C4-2B (cell line): ENCODE measurements at regions not wholly inside any gene's neighbourhood (a gene's known extent, or its start where the extent isn't known, plus 50 kb on each side); places are given as distances from the start of the nearest gene placed in this dataset.

Experiments used
- H3K27ac ChIP-seq: fragments of 450-650 bp; 2 replicates; pipeline ENCODE4 v1.5.1; 2017
- ZFX ChIP-seq: fragments of 450-650 bp; IDR thresholded peaks from 2 replicates; pipeline ENCODE4 v1.6.1; 2017
- TF ChIP-seq, protein P1 (sequence below): fragments of 450-650 bp; conservative IDR thresholded peaks from 2 replicates; pipeline ENCODE4 v1.5.1; 2017; ENCODE audit warnings: mild to moderate bottlenecking

DNA sequence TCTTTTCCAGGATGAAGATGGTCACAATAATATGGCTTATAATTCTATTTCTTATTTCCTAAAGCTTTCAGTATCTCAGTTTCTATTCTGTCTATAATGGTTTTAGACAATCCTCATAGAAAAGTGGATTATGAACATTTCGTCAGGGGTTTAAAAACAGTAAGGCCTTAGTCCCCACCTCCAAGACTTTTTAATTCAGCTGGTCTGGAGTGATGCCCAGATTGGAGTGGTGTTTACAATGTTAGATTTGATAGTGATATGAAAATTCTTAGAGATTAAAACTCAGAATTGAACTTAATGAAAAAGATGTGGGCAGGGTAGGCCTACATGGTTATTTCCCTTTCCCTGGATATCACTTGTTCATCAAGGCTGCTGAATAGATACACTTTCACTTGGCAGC lies 1238.3 kb downstream of the SORCS3 start:
- TF ChIP-seq ZFX = no peak
- TF ChIP-seq, protein P1, sequence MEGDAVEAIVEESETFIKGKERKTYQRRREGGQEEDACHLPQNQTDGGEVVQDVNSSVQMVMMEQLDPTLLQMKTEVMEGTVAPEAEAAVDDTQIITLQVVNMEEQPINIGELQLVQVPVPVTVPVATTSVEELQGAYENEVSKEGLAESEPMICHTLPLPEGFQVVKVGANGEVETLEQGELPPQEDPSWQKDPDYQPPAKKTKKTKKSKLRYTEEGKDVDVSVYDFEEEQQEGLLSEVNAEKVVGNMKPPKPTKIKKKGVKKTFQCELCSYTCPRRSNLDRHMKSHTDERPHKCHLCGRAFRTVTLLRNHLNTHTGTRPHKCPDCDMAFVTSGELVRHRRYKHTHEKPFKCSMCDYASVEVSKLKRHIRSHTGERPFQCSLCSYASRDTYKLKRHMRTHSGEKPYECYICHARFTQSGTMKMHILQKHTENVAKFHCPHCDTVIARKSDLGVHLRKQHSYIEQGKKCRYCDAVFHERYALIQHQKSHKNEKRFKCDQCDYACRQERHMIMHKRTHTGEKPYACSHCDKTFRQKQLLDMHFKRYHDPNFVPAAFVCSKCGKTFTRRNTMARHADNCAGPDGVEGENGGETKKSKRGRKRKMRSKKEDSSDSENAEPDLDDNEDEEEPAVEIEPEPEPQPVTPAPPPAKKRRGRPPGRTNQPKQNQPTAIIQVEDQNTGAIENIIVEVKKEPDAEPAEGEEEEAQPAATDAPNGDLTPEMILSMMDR = no peak
- no peak overlapping the region for H3K27ac ChIP-seq

- H3K27ac ChIP-seq = no peak overlapping the region
- TF ChIP-seq, protein P1 = no peak
- TF ChIP-seq ZFX = no peak
Observed at GRCh38 chr10:105875050-105875449, 1234.0 kb downstream of the SORCS3 start.

DNA sequence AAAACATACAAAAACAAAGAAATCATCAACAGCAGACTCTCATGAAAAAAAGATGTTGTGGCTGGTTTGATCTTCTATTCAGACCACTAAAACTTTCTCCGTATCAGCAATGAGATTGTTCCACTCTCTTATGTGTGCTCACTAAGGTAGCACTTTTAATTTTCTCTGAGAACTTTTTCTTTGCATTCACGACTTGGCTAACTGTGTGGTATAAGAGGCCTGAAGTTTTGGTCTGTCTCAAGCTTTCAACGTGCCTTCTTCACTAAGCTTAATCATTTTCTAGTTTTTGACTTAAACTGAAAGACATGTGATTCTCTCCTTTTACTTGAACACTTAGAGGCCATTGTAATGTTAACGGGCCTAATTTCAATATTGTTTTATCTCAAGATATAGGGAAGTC lies 1231.6 kb downstream of the SORCS3 start:
- no peak overlapping the region for H3K27ac ChIP-seq
- no peak for TF ChIP-seq ZFX
- TF ChIP-seq, protein P1 = no peak

GRCh38 chr10:105868935-105869334 lies 1227.8 kb downstream of the SORCS3 start:
- TF ChIP-seq, protein P1 = no peak
- TF ChIP-seq ZFX = no peak
- no peak overlapping the region for H3K27ac ChIP-seq

DNA sequence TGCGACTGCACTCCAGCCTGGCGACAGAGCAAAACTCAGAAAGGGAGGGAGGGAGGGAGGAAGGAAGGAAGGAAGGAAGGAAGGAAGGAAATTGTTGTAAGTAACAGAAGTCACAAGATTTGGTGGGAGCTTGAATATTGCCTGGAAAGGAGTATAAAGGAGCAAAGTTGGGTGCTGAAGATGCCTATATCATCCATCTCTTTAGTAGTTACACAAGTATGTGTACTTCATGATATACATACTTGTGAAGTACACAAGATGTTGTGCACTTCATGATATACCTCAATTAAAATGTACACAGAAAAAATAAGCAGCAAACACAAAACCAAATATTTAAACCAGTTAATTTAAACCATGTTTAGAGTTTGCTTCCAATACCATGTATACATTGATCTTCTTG lies 1223.8 kb downstream of the SORCS3 start:
- TF ChIP-seq ZFX = no peak
- TF ChIP-seq, protein P1 = no peak
- H3K27ac ChIP-seq = no peak overlapping the region

DNA sequence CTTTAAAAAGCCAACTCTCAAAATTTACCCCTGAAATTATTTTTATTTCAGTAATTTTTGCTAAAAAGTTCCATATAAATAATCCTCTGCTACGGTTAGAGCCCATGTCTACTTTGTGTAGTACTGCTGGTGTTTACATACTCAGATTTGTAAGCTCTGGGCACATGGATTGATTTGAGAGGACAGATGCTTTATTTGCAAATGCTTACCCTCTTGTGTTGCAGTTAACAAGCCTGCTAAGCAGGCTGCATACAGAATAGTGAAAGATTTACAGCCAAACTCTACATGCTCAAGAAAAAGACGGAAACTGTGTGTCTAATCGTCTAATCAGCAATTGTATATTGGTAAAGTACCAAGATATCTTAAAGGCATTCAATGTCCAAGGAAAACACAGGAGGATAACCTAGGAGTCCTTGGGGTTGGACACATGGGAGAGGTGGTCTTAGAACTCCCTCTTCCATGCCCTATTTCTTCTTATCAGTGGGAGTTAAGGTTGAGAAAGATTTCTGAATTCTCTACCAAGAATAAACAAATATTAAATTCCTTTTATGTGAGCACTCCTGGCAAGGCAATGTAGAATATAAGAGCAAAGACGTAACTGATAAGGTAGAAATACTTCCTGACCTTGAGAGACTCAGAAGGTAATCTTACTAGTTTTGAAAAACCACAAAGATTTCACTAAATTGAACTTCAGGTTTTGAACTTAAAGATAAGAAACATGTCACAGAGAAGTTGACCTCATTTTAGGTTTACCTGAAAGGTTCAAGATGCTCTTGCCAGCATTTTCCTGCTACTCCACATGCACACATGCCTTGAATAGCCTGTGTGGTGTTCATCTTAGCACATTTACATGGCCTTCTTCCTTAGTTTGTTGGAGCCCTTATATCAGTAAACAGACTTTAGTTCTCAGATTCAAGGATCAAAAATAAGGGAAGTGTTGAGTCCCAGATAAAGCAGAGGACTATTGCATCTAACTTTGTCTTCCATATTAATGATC lies 1216.5 kb downstream of the SORCS3 start:
- TF ChIP-seq, protein P1 = no peak
- no peak for TF ChIP-seq ZFX
- H3K27ac ChIP-seq = no peak overlapping the region

DNA sequence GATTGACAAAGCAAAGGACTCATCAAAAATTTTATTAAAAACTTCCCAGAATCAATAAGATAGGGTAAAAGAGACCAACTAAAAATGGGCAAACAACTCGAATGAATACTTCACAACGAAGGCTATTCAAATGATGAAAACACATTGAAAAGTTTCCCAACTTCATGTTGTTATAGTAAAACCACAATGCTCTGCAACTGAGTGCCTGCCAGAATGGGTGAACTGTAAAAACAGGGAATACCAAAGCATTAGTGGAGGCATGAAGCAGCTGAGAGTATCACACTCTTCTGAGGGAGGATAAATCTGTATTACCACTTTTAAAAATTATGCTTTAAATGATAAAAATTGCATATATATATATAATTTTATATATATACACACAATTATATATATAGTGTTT lies 1214.7 kb downstream of the SORCS3 start:
- TF ChIP-seq, protein P1 = no peak
- no peak for TF ChIP-seq ZFX
- no peak overlapping the region for H3K27ac ChIP-seq
